ENCODE measurements at regions not wholly inside any gene's neighbourhood (a gene's known extent, or its start where the extent isn't known, plus 50 kb on each side); places are given as distances from the start of the nearest gene placed in this dataset.

GRCh38 chr7:22561321-22561811, 61.4 kb upstream of the STEAP1B start (continued):
- peak; percentile 90 for TF ChIP-seq MAX (IDR thresholded peaks at IDR 0.05; ENCODE audit: low read depth)
- TF ChIP-seq PBX3 (IDR thresholded peaks at IDR 0.05), result peak; percentile 73
- TF ChIP-seq TAF1 (IDR thresholded peaks at IDR 0.05; ENCODE audit: borderline replicate concordance, low read depth, low read length), result peak; percentile 19; the same call in 1 of the 2 replicates
- TF ChIP-seq NRF1 (IDR thresholded peaks at IDR 0.05; ENCODE audit: low read depth, low read length), result no peak
- peak; percentile 86 for TF ChIP-seq NFIC (IDR thresholded peaks at IDR 0.05; ENCODE audit: borderline replicate concordance)
- TF ChIP-seq RCOR1 (IDR thresholded peaks at IDR 0.05; ENCODE audit: low read length), result no peak
- no peak for TF ChIP-seq MEF2A (IDR thresholded peaks at IDR 0.05; ENCODE audit: borderline replicate concordance, low read depth)
- TF ChIP-seq RAD21 (IDR thresholded peaks at IDR 0.05; ENCODE audit: low read length), result no peak
- TF ChIP-seq FOSL2 (IDR thresholded peaks at IDR 0.05; ENCODE audit: borderline replicate concordance, low read depth), result peak; percentile 40; the same call in 1 of the 2 replicates
- TF ChIP-seq FOXM1 (IDR thresholded peaks at IDR 0.05; ENCODE audit: low read depth), result no peak
- 0 out of 2 replicates have a peak, but pooled peaks have one; percentile 21 for TF ChIP-seq JUND (IDR thresholded peaks at IDR 0.05)

- WGBS (ENCODE audit: low lambda C conversion rate), result 18% methylated on average over 13 of the region's 13 CpGs
Measured at GRCh38 chr7:22559829-22560489, 60.0 kb upstream of the STEAP1B start.

More at GRCh38 chr7:22559829-22560489, 60.0 kb upstream of the STEAP1B start:
- Histone ChIP-seq H3K79me2 (ENCODE audit: insufficient read depth) (no peaks in the 10 kb centered on the region), H3K4me1 (ENCODE audit: control insufficient read depth in 1 of 2, insufficient read depth in 2 of 2, low read depth in 1 of 2, low read length in 1 of 2) (peaks cover 4 to 19% of the 10 kb centered on the region in 2 experiments; a peak in 2 of 4 replicates), H3K36me3 (replicated peaks in 1 of 2; ENCODE audit: control insufficient read depth in 1 of 2, insufficient read depth in 2 of 2, low read length in 1 of 2) (no peaks in the 10 kb centered on the region), H3K9me2 (no peaks in the 10 kb centered on the region), H3K27me3 (ENCODE audit: insufficient read depth) (peaks cover 21% of the 10 kb centered on the region; the same call in 1 of the 2 replicates), H4K20me1 (ENCODE audit: insufficient read depth) (no peaks in the 10 kb centered on the region), H2AFZ (ENCODE audit: low read depth) (no peak overlapping the region), H3K9ac (no peak overlapping the region), H3K4me3 (ENCODE audit: low read depth in 2 of 2, low read length in 1 of 2) (peak overlapping the region in 1 of 2 experiments; percentile 11; a peak in 1 of 4 replicates), H3K27ac (ENCODE audit: low read depth in 2 of 2, low read length in 1 of 2) (peak overlapping the region in 1 of 2 experiments; percentile 89; a peak in 1 of 4 replicates), H3K9me3 (no peaks in the 10 kb centered on the region), H3F3A (replicated peaks; ENCODE audit: insufficient read depth) (peaks cover 19% of the 10 kb centered on the region), H3K4me2 (no peak overlapping the region)
- DNase-seq, result peak; percentile 77
- peak; percentile 26 for TF ChIP-seq CHD2 (IDR thresholded peaks at IDR 0.05; ENCODE audit: low read length, partially characterized antibody)
- TF ChIP-seq TAF1 (IDR thresholded peaks at IDR 0.05; ENCODE audit: borderline replicate concordance, low read depth, low read length), result peak; percentile 24; the same call in 1 of the 2 replicates
- peak; percentile 28; the same call in 1 of the 2 replicates for TF ChIP-seq RCOR1 (IDR thresholded peaks at IDR 0.05; ENCODE audit: low read length)
- TF ChIP-seq SMC3 (IDR thresholded peaks at IDR 0.05; ENCODE audit: low read depth, low read length), result peak; percentile 96
- TF ChIP-seq RXRA (IDR thresholded peaks at IDR 0.05; ENCODE audit: borderline replicate concordance, low read depth), result no peak
- TF ChIP-seq CTCF (IDR thresholded peaks at IDR 0.05), result peak; percentile 100
- peak; percentile 96 for TF ChIP-seq RAD21 (IDR thresholded peaks at IDR 0.05; ENCODE audit: low read length)
- TF ChIP-seq SIN3A (IDR thresholded peaks at IDR 0.05; ENCODE audit: borderline replicate concordance, low read depth, low read length), result peak; percentile 41; the same call in 1 of the 2 replicates
- no peak for TF ChIP-seq NRF1 (IDR thresholded peaks at IDR 0.05; ENCODE audit: low read depth, low read length)
- ChIA-PET POLR2A (no interaction called here), CTCF (interaction anchor here (0.6 to 13.3 kb wide), 61 partner anchors 8 to 1705 kb away, joined by 3 to 268 read pairs (median 4); partner anchors contain the start of gene IL6)

All from SK-N-SH (cell line).